ENCODE measurements at regions not wholly inside any gene's neighbourhood (a gene's known extent, or its start where the extent isn't known, plus 50 kb on each side); places are given as distances from the start of the nearest gene placed in this dataset.

DNA sequence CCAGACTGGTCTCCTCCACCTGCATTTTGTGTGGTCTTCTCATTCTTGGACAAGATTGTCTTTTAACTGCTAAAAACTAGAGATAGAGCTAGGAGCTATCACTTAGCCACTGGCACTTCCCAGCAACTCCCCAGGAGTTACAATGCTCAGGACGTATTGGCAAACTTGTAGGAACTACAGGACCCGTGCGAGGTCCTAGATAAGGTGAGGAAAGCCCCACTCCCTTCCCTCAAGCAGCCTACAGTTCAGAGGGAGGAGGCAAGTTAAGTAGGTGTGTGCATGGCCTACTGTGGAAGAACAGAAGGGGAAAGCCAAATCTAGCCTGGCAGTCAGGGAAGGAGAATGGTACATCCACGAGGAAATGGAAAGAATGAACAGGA lies 504.7 kb upstream of the PROK2 start:
- TF ChIP-seq, protein P1, sequence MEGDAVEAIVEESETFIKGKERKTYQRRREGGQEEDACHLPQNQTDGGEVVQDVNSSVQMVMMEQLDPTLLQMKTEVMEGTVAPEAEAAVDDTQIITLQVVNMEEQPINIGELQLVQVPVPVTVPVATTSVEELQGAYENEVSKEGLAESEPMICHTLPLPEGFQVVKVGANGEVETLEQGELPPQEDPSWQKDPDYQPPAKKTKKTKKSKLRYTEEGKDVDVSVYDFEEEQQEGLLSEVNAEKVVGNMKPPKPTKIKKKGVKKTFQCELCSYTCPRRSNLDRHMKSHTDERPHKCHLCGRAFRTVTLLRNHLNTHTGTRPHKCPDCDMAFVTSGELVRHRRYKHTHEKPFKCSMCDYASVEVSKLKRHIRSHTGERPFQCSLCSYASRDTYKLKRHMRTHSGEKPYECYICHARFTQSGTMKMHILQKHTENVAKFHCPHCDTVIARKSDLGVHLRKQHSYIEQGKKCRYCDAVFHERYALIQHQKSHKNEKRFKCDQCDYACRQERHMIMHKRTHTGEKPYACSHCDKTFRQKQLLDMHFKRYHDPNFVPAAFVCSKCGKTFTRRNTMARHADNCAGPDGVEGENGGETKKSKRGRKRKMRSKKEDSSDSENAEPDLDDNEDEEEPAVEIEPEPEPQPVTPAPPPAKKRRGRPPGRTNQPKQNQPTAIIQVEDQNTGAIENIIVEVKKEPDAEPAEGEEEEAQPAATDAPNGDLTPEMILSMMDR (IDR thresholded peaks at IDR 0.05), result no peak
- TF ChIP-seq POLR2A (IDR thresholded peaks at IDR 0.05), result no peak
